Mesenchymal stem cell (in vitro differentiated cells and primary cell): ENCODE measurements at regions not wholly inside any gene's neighbourhood (a gene's known extent, or its start where the extent isn't known, plus 50 kb on each side); places are given as distances from the start of the nearest gene placed in this dataset.
A peak's percentile ranks its signal among the peaks of the same experiment; 100 is the strongest.

Experiments
- DNase-seq: peaks from one replicate; pipeline ENCODE4 v3.0.0-alpha.2; 2013
- H2AFZ ChIP-seq: one replicate; pipeline ENCODE4 v1.6.1; 2013; ENCODE audit warnings: low read depth, mild to moderate bottlenecking, control low read depth, inconsistent platforms, low read length, moderate library complexity
- H2AK5ac ChIP-seq: 2 replicates; pipeline ENCODE4 v1.6.1; 2013; ENCODE audit warnings: low read length, moderate library complexity, mild to moderate bottlenecking, inconsistent platforms; ENCODE audit not compliant: severe bottlenecking
- H2BK120ac ChIP-seq: one replicate; pipeline ENCODE4 v1.6.1; 2013; ENCODE audit warnings: low read depth, mild to moderate bottlenecking, inconsistent platforms, low read length, moderate library complexity
- H2BK12ac ChIP-seq, 2 experiments: one replicate each; pipeline ENCODE4 v1.6.1; 2013; ENCODE audit warnings: inconsistent platforms in 2 of 2, low read length in 2 of 2, mild to moderate bottlenecking in 2 of 2, moderate library complexity in 2 of 2, control low read depth in 1 of 2
- H2BK15ac ChIP-seq: one replicate; pipeline ENCODE4 v1.6.1; 2013; ENCODE audit warnings: mild to moderate bottlenecking, low read depth, inconsistent platforms; ENCODE audit not compliant: poor library complexity, severe bottlenecking
- H2BK5ac ChIP-seq: 2 replicates; pipeline ENCODE4 v1.6.1; 2013; ENCODE audit warnings: low read depth, mild to moderate bottlenecking, low read length, control low read depth, inconsistent platforms; ENCODE audit not compliant: poor library complexity, severe bottlenecking
- H3K14ac ChIP-seq, 2 experiments: one replicate each; pipeline ENCODE4 v1.6.1; 2013; ENCODE audit warnings: inconsistent platforms in 2 of 2, low read length in 2 of 2, control low read depth in 1 of 2, mild to moderate bottlenecking in 1 of 2, moderate library complexity in 1 of 2
- H3K18ac ChIP-seq, 2 experiments: one replicate each; pipeline ENCODE4 v1.6.1; 2013; ENCODE audit warnings: inconsistent platforms in 2 of 2, low read length in 2 of 2, control low read depth in 1 of 2, low read depth in 1 of 2, mild to moderate bottlenecking in 1 of 2
- H3K23ac ChIP-seq, 2 experiments: one replicate each; pipeline ENCODE4 v1.6.1; 2013; ENCODE audit warnings: inconsistent platforms in 2 of 2, low read length in 2 of 2, mild to moderate bottlenecking in 2 of 2, moderate library complexity in 2 of 2, control low read depth in 1 of 2
- H3K27ac ChIP-seq: 2 replicates; pipeline ENCODE4 v1.5.1; 2013; ENCODE audit warnings: mild to moderate bottlenecking, moderate library complexity, low read length, control low read depth, inconsistent platforms; ENCODE audit not compliant: poor library complexity, severe bottlenecking
- H3K27me3 ChIP-seq, 2 experiments: 2 replicates each; pipeline versions ENCODE4 v1.6.1 to v1.7.0; 2013; ENCODE audit warnings: low read length in 2 of 2, mild to moderate bottlenecking in 2 of 2, moderate library complexity in 2 of 2, control low read depth in 1 of 2, inconsistent platforms in 1 of 2; ENCODE audit not compliant: control insufficient read depth in 1 of 2, insufficient read depth in 1 of 2
- H3K36me3 ChIP-seq, 2 experiments: 2 replicates each; pipeline versions ENCODE4 v1.6.1 to v1.7.0; 2013; ENCODE audit warnings: low read length in 2 of 2, control low read depth in 1 of 2, inconsistent platforms in 1 of 2, low read depth in 1 of 2, mild to moderate bottlenecking in 1 of 2; ENCODE audit not compliant: insufficient read depth in 2 of 2, control insufficient read depth in 1 of 2
- H3K4ac ChIP-seq, 2 experiments: one replicate each; pipeline ENCODE4 v1.6.1; 2013; ENCODE audit warnings: inconsistent platforms in 2 of 2, low read length in 2 of 2, mild to moderate bottlenecking in 2 of 2, moderate library complexity in 2 of 2, control low read depth in 1 of 2, low read depth in 1 of 2
- H3K4me1 ChIP-seq: 2 replicates; pipeline ENCODE4 v1.6.1; 2013; ENCODE audit warnings: low read depth, low read length, control low read depth; ENCODE audit not compliant: control insufficient read depth, insufficient read depth
- H3K4me2 ChIP-seq: 2 replicates; pipeline ENCODE4 v1.6.1; 2013; ENCODE audit warnings: low read length, mild to moderate bottlenecking, inconsistent platforms; ENCODE audit not compliant: poor library complexity, severe bottlenecking
- H3K4me3 ChIP-seq, 2 experiments: 2 replicates each; pipeline versions ENCODE4 v1.5.1 to v1.7.0; 2013; ENCODE audit warnings: low read length in 2 of 2, mild to moderate bottlenecking in 2 of 2, control low read depth in 1 of 2, low read depth in 1 of 2; ENCODE audit not compliant: insufficient read depth in 1 of 2
- H3K79me1 ChIP-seq: replicated peaks from 2 replicates; pipeline ENCODE4 v1.6.1; 2013; ENCODE audit warnings: mild to moderate bottlenecking, control low read depth, low read length, inconsistent platforms; ENCODE audit not compliant: poor library complexity, severe bottlenecking
- H3K9ac ChIP-seq: 2 replicates; pipeline ENCODE4 v1.7.0; 2013; ENCODE audit warnings: mild to moderate bottlenecking, low read length, moderate library complexity
- H3K9me3 ChIP-seq: 2 replicates; pipeline ENCODE4 v1.7.0; 2013; ENCODE audit warnings: mild to moderate bottlenecking, low read length; ENCODE audit not compliant: control insufficient read depth
- H4K8ac ChIP-seq: one replicate; pipeline ENCODE4 v1.6.1; 2013; ENCODE audit warnings: inconsistent platforms, mild to moderate bottlenecking, low read length, moderate library complexity
- H4K91ac ChIP-seq: one replicate; pipeline ENCODE4 v1.6.1; 2013; ENCODE audit warnings: mild to moderate bottlenecking, low read length, inconsistent platforms
- WGBS: methylation state at CpG from one replicate; pipeline ENCODE4 v1.1.7; 2013; ENCODE audit warnings: mixed read lengths; 5-methylcytosine and 5-hydroxymethylcytosine counted together

- no peak overlapping the region for H3K4me2 ChIP-seq
- peak overlapping the region; percentile 65 for H2AK5ac ChIP-seq
- H3K27me3 ChIP-seq = no peaks in the 10 kb centered on the region
- H3K27ac ChIP-seq = no peak overlapping the region
- H2BK15ac ChIP-seq = no peak overlapping the region
- no peak overlapping the region for H2BK120ac ChIP-seq
- no peak overlapping the region for H3K4ac ChIP-seq
- no peak overlapping the region for H4K91ac ChIP-seq
- H3K4me1 ChIP-seq = peaks cover 1% of the 10 kb centered on the region
- H2BK12ac ChIP-seq = no peak overlapping the region
- no peak overlapping the region for H4K8ac ChIP-seq
- 92% methylated on average over 2 of the region's 4 CpGs for WGBS
- no peaks in the 10 kb centered on the region for H3K36me3 ChIP-seq
- H2BK5ac ChIP-seq = no peak overlapping the region
- no peak overlapping the region for H2AFZ ChIP-seq
- no peak overlapping the region for H3K9ac ChIP-seq
- no peak overlapping the region for H3K4me3 ChIP-seq
- H3K23ac ChIP-seq = no peak overlapping the region
- peak; percentile 17 for DNase-seq
- no peak overlapping the region for H3K18ac ChIP-seq
- no peaks in the 10 kb centered on the region for H3K9me3 ChIP-seq
- no peaks in the 10 kb centered on the region for H3K79me1 ChIP-seq
- no peak overlapping the region for H3K14ac ChIP-seq
These were observed 169.3 kb upstream of the FRMPD4 start for GRCh38 chrX:11968991-11969390.

- no peak overlapping the region for H4K91ac ChIP-seq
- no peak overlapping the region for H2AK5ac ChIP-seq
- H2BK120ac ChIP-seq = no peak overlapping the region
- no peak overlapping the region for H3K27ac ChIP-seq
- H4K8ac ChIP-seq = no peak overlapping the region
- no peak overlapping the region for H3K14ac ChIP-seq
- peak overlapping the region; percentile 43 for H3K9ac ChIP-seq
- no peak overlapping the region for H3K4ac ChIP-seq
- H2BK15ac ChIP-seq = no peak overlapping the region
- H3K18ac ChIP-seq = no peak overlapping the region
- no peak overlapping the region for H2AFZ ChIP-seq
- DNase-seq = no peak
- H3K36me3 ChIP-seq = no peaks in the 10 kb centered on the region
- H3K4me3 ChIP-seq = no peak overlapping the region
- H3K4me1 ChIP-seq = peaks cover 1% of the 10 kb centered on the region
- no peak overlapping the region for H3K23ac ChIP-seq
- no peaks in the 10 kb centered on the region for H3K79me1 ChIP-seq
- H3K9me3 ChIP-seq = no peaks in the 10 kb centered on the region
- no peak overlapping the region for H2BK12ac ChIP-seq
- no peak overlapping the region for H2BK5ac ChIP-seq
- H3K4me2 ChIP-seq = no peak overlapping the region
- no peaks in the 10 kb centered on the region for H3K27me3 ChIP-seq
- 80% methylated on average over 3 of the region's 6 CpGs for WGBS
These were observed 167.5 kb upstream of the FRMPD4 start for GRCh38 chrX:11970578-11971359.

DNA sequence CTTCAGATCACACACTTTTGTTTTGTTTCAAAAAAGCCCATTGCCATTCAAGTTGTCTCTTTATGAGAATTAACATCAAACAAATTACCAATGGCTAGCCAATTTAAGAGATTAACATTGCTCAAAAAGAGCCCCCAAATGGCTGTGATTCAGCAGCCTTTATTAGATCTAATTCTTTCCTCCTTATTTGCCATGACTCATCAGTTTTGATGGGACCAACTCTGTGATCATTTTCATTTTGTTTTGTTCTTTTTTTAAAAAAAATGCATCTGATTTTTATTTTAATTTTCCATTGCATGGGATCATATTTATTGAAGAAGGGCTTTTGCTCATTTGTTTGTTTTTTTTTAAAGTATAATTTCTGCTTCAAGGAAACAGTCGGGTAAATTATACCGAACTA is 161.6 kb upstream of the FRMPD4 start:
- no peak overlapping the region for H3K23ac ChIP-seq
- H3K4me3 ChIP-seq = no peak overlapping the region
- WGBS = no CpG with 5 or more reads among the region's 2 CpGs
- no peak overlapping the region for H4K91ac ChIP-seq
- H2BK15ac ChIP-seq = no peak overlapping the region
- H2BK5ac ChIP-seq = no peak overlapping the region
- no peaks in the 10 kb centered on the region for H3K36me3 ChIP-seq
- no peak overlapping the region for H3K18ac ChIP-seq
- H3K4me1 ChIP-seq = no peaks in the 10 kb centered on the region
- H2AK5ac ChIP-seq = no peak overlapping the region
- H3K27ac ChIP-seq = no peak overlapping the region
- no peak overlapping the region for H2BK120ac ChIP-seq
- H3K27me3 ChIP-seq = no peaks in the 10 kb centered on the region
- no peak overlapping the region for H4K8ac ChIP-seq
- no peak overlapping the region for H3K4ac ChIP-seq
- H2AFZ ChIP-seq = no peak overlapping the region
- no peak overlapping the region for H2BK12ac ChIP-seq
- no peak overlapping the region for H3K14ac ChIP-seq
- H3K4me2 ChIP-seq = no peak overlapping the region
- no peaks in the 10 kb centered on the region for H3K79me1 ChIP-seq
- no peak for DNase-seq
- H3K9me3 ChIP-seq = no peaks in the 10 kb centered on the region
- H3K9ac ChIP-seq = no peak overlapping the region

DNA sequence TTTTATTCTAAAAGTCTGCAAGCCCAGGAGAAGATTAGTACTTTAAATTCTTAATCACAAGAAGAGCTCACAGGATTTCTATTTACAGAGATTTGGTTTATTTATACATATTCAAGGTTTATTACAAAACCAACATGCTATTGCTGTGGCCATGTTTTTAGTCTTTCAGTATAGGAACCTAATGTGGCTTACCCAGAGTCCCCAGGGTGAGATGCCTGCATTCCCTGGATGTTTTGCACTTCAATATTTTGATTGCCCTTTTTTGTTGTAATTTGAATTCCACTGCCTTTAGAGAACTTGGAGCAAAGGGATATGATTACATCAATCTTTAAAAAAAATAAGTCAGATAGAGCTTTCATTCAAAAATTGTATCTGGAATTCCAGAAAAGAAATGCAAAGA is 146.0 kb upstream of the FRMPD4 start:
- Histone ChIP-seq H2AFZ (no peak overlapping the region), H4K8ac (no peak overlapping the region), H3K4me2 (no peak overlapping the region), H2BK15ac (no peak overlapping the region), H2BK120ac (no peak overlapping the region), H2BK5ac (no peak overlapping the region), H3K14ac (no peak overlapping the region), H3K79me1 (no peaks in the 10 kb centered on the region), H3K9ac (no peak overlapping the region), H3K27me3 (no peaks in the 10 kb centered on the region), H3K4me3 (no peak overlapping the region), H3K4ac (no peak overlapping the region), H3K18ac (no peak overlapping the region), H2BK12ac (no peak overlapping the region), H3K4me1 (no peaks in the 10 kb centered on the region), H2AK5ac (no peak overlapping the region), H3K23ac (no peak overlapping the region), H4K91ac (no peak overlapping the region), H3K27ac (no peak overlapping the region), H3K9me3 (peaks cover 5% of the 10 kb centered on the region), H3K36me3 (no peaks in the 10 kb centered on the region)
- DNase-seq = no peak
